ENCODE measurements at regions not wholly inside any gene's neighbourhood (a gene's known extent, or its start where the extent isn't known, plus 50 kb on each side); places are given as distances from the start of the nearest gene placed in this dataset.

- no peaks in the 10 kb centered on the region for H3K36me3 Mint-ChIP-seq
Measured at GRCh38 chr20:40232756-40233155, 456.3 kb downstream of the MAFB start.

GRCh38 chr20:40232273-40232672 lies 456.8 kb downstream of the MAFB start:
- H3K4me1 Mint-ChIP-seq: peaks cover 5% of the 10 kb centered on the region
- H3K36me3 Mint-ChIP-seq: no peaks in the 10 kb centered on the region
- H3K4me3 Mint-ChIP-seq: no peak overlapping the region
- H3K27me3 Mint-ChIP-seq (ENCODE audit: low read depth): peaks cover 40% of the 10 kb centered on the region
- H3K27ac Mint-ChIP-seq: no peak overlapping the region
- no peak for TF ChIP-seq CTCF (IDR thresholded peaks at IDR 0.05; ENCODE audit: unreplicated experiment)
- no peak for DNase-seq (ENCODE audit: low spot score in 2 of 2, unreplicated experiment in 2 of 2)
- no peaks in the 10 kb centered on the region for H3K9me3 Mint-ChIP-seq

More at GRCh38 chr20:40232756-40233155, 456.3 kb downstream of the MAFB start:
- DNase-seq (ENCODE audit: low spot score in 2 of 2, unreplicated experiment in 2 of 2): no peak
- no peak overlapping the region for H3K4me3 Mint-ChIP-seq
- no peaks in the 10 kb centered on the region for H3K9me3 Mint-ChIP-seq
- no peak for TF ChIP-seq CTCF (IDR thresholded peaks at IDR 0.05; ENCODE audit: unreplicated experiment)
- peaks cover 40% of the 10 kb centered on the region for H3K27me3 Mint-ChIP-seq (ENCODE audit: low read depth)
- no peak overlapping the region for H3K27ac Mint-ChIP-seq
- H3K4me1 Mint-ChIP-seq: peaks cover 5% of the 10 kb centered on the region

- Mint-ChIP-seq H3K9me3 (no peaks in the 10 kb centered on the region), H3K4me1 (peaks cover 1% of the 10 kb centered on the region), H3K4me3 (no peak overlapping the region), H3K27ac (no peak overlapping the region), H3K27me3 (ENCODE audit: low read depth) (peaks cover 30% of the 10 kb centered on the region), H3K36me3 (no peaks in the 10 kb centered on the region)
- DNase-seq (ENCODE audit: low spot score in 2 of 2, unreplicated experiment in 2 of 2): no peak
- TF ChIP-seq CTCF (IDR thresholded peaks at IDR 0.05; ENCODE audit: unreplicated experiment): no peak
Measured at GRCh38 chr20:40230486-40230885, 458.6 kb downstream of the MAFB start.

GRCh38 chr20:40225596-40225995 lies 463.4 kb downstream of the MAFB start:
- no peak for TF ChIP-seq CTCF (IDR thresholded peaks at IDR 0.05; ENCODE audit: unreplicated experiment)
- H3K4me3 Mint-ChIP-seq: no peak overlapping the region
- DNase-seq (ENCODE audit: low spot score in 2 of 2, unreplicated experiment in 2 of 2): no peak
- no peak overlapping the region for H3K27ac Mint-ChIP-seq
- peaks cover 16% of the 10 kb centered on the region for H3K27me3 Mint-ChIP-seq (ENCODE audit: low read depth)
- no peaks in the 10 kb centered on the region for H3K4me1 Mint-ChIP-seq
- no peaks in the 10 kb centered on the region for H3K9me3 Mint-ChIP-seq
- H3K36me3 Mint-ChIP-seq: no peaks in the 10 kb centered on the region

- H3K27ac Mint-ChIP-seq: no peak overlapping the region
- H3K4me3 Mint-ChIP-seq: no peak overlapping the region
- H3K27me3 Mint-ChIP-seq (ENCODE audit: low read depth): peaks cover 15% of the 10 kb centered on the region
- no peak for TF ChIP-seq CTCF (IDR thresholded peaks at IDR 0.05; ENCODE audit: unreplicated experiment)
- H3K4me1 Mint-ChIP-seq: peaks cover under 1% of the 10 kb centered on the region
- no peaks in the 10 kb centered on the region for H3K36me3 Mint-ChIP-seq
- H3K9me3 Mint-ChIP-seq: no peaks in the 10 kb centered on the region
- DNase-seq (ENCODE audit: low spot score in 2 of 2, unreplicated experiment in 2 of 2): no peak
Measured at GRCh38 chr20:40223810-40224209, 465.2 kb downstream of the MAFB start.

GRCh38 chr20:40218971-40219370 lies 470.1 kb downstream of the MAFB start:
- no peak for TF ChIP-seq CTCF (IDR thresholded peaks at IDR 0.05; ENCODE audit: unreplicated experiment)
- Mint-ChIP-seq H3K4me3 (no peak overlapping the region), H3K36me3 (no peaks in the 10 kb centered on the region), H3K27me3 (ENCODE audit: low read depth) (peaks cover 15% of the 10 kb centered on the region), H3K4me1 (peaks cover 8% of the 10 kb centered on the region), H3K9me3 (peaks cover 5% of the 10 kb centered on the region), H3K27ac (no peak overlapping the region)
- no peak for DNase-seq (ENCODE audit: low spot score in 2 of 2, unreplicated experiment in 2 of 2)

All from mesothelial cell of epicardium (in vitro differentiated cells).